Stimulated activated naive CD8-positive, alpha-beta T cell treated with anti-CD3 and anti-CD28 coated beads, Interleukin-15, Interleukin-2, amounts not matched to agents 100 ng/mL and 50 ng/mL, for 24 hours (primary cell): ENCODE measurements at regions not wholly inside any gene's neighbourhood (a gene's known extent, or its start where the extent isn't known, plus 50 kb on each side); places are given as distances from the start of the nearest gene placed in this dataset.
"Not testable (repeated sequence)": the region's sequence is repeated elsewhere in the genome, so short reads cannot be mapped to it uniquely, and the experiment has no call there.

Experiments
- H3K27ac Mint-ChIP-seq: one replicate; pipeline ENCODE4 v1.8.0; 2021; ENCODE audit warnings: mild to moderate bottlenecking, mixed read lengths
- H3K27me3 Mint-ChIP-seq: one replicate; pipeline ENCODE4 v1.8.0; 2021; ENCODE audit warnings: mixed read lengths
- H3K36me3 Mint-ChIP-seq: one replicate; pipeline ENCODE4 v1.8.0; 2021; ENCODE audit warnings: low read depth, mixed read lengths
- H3K4me1 Mint-ChIP-seq: one replicate; pipeline ENCODE4 v1.8.0; 2021; ENCODE audit warnings: low read depth, mixed read lengths
- H3K4me3 Mint-ChIP-seq: one replicate; pipeline ENCODE4 v1.8.0; 2021; ENCODE audit warnings: mild to moderate bottlenecking, mixed read lengths
- H3K9me3 Mint-ChIP-seq: one replicate; pipeline ENCODE4 v1.8.0; 2021; ENCODE audit warnings: mixed read lengths

GRCh38 chr6:23842760-23843159 lies 283.3 kb upstream of the NRSN1 start:
- H3K27ac Mint-ChIP-seq = no peak overlapping the region
- H3K9me3 Mint-ChIP-seq = no peaks in the 10 kb centered on the region
- no peaks in the 10 kb centered on the region for H3K4me1 Mint-ChIP-seq
- H3K36me3 Mint-ChIP-seq = no peaks in the 10 kb centered on the region
- no peak overlapping the region for H3K4me3 Mint-ChIP-seq
- no peaks in the 10 kb centered on the region for H3K27me3 Mint-ChIP-seq

GRCh38 chr6:23851522-23851921 lies 274.5 kb upstream of the NRSN1 start:
- Mint-ChIP-seq H3K4me1 (no peaks in the 10 kb centered on the region), H3K36me3 (no peaks in the 10 kb centered on the region), H3K27ac (no peak overlapping the region), H3K27me3 (no peaks in the 10 kb centered on the region), H3K4me3 (no peak overlapping the region), H3K9me3 (no peaks in the 10 kb centered on the region)

GRCh38 chr6:23853566-23854133 lies 272.4 kb upstream of the NRSN1 start:
- H3K4me3 Mint-ChIP-seq, H3K9me3 Mint-ChIP-seq, H3K27me3 Mint-ChIP-seq, H3K27ac Mint-ChIP-seq, H3K36me3 Mint-ChIP-seq, H3K4me1 Mint-ChIP-seq: not testable (repeated sequence)

- H3K9me3 Mint-ChIP-seq, H3K36me3 Mint-ChIP-seq, H3K4me1 Mint-ChIP-seq, H3K27me3 Mint-ChIP-seq, H3K27ac Mint-ChIP-seq, H3K4me3 Mint-ChIP-seq: not testable (repeated sequence)
These were observed 271.9 kb upstream of the NRSN1 start for GRCh38 chr6:23854154-23854553.

- Mint-ChIP-seq H3K27ac (no peak overlapping the region), H3K4me1 (no peaks in the 10 kb centered on the region), H3K27me3 (no peaks in the 10 kb centered on the region), H3K9me3 (peaks cover 11% of the 10 kb centered on the region), H3K36me3 (no peaks in the 10 kb centered on the region), H3K4me3 (no peak overlapping the region)
These were observed 270.4 kb upstream of the NRSN1 start for GRCh38 chr6:23855497-23856116.

- Mint-ChIP-seq H3K4me1 (no peaks in the 10 kb centered on the region), H3K27ac (no peak overlapping the region), H3K9me3 (no peaks in the 10 kb centered on the region), H3K4me3 (no peak overlapping the region), H3K27me3 (no peaks in the 10 kb centered on the region), H3K36me3 (no peaks in the 10 kb centered on the region)
These were observed 255.5 kb upstream of the NRSN1 start for GRCh38 chr6:23870496-23870895.

GRCh38 chr6:23873161-23873560 lies 252.9 kb upstream of the NRSN1 start:
- H3K27me3 Mint-ChIP-seq = no peaks in the 10 kb centered on the region
- no peaks in the 10 kb centered on the region for H3K36me3 Mint-ChIP-seq
- H3K9me3 Mint-ChIP-seq = no peaks in the 10 kb centered on the region
- H3K4me3 Mint-ChIP-seq = no peak overlapping the region
- no peak overlapping the region for H3K27ac Mint-ChIP-seq
- H3K4me1 Mint-ChIP-seq = no peaks in the 10 kb centered on the region

GRCh38 chr6:23875006-23875405 lies 251.0 kb upstream of the NRSN1 start:
- H3K4me1 Mint-ChIP-seq = no peaks in the 10 kb centered on the region
- H3K27me3 Mint-ChIP-seq = no peaks in the 10 kb centered on the region
- no peaks in the 10 kb centered on the region for H3K9me3 Mint-ChIP-seq
- no peak overlapping the region for H3K27ac Mint-ChIP-seq
- no peaks in the 10 kb centered on the region for H3K36me3 Mint-ChIP-seq
- H3K4me3 Mint-ChIP-seq = no peak overlapping the region

GRCh38 chr6:23879816-23880215 lies 246.2 kb upstream of the NRSN1 start:
- H3K36me3 Mint-ChIP-seq = no peaks in the 10 kb centered on the region
- H3K9me3 Mint-ChIP-seq = no peaks in the 10 kb centered on the region
- H3K27ac Mint-ChIP-seq = no peak overlapping the region
- no peaks in the 10 kb centered on the region for H3K4me1 Mint-ChIP-seq
- H3K4me3 Mint-ChIP-seq = no peak overlapping the region
- no peaks in the 10 kb centered on the region for H3K27me3 Mint-ChIP-seq

- Mint-ChIP-seq H3K27me3 (no peaks in the 10 kb centered on the region), H3K4me3 (no peak overlapping the region), H3K36me3 (no peaks in the 10 kb centered on the region)
These were observed 235.3 kb upstream of the NRSN1 start for GRCh38 chr6:23890543-23891227.

GRCh38 chr6:23905133-23905815 lies 220.7 kb upstream of the NRSN1 start:
- H3K27me3 Mint-ChIP-seq = peaks cover 4% of the 10 kb centered on the region

More at GRCh38 chr6:23890543-23891227, 235.3 kb upstream of the NRSN1 start:
- no peaks in the 10 kb centered on the region for H3K9me3 Mint-ChIP-seq
- H3K27ac Mint-ChIP-seq = no peak overlapping the region
- H3K4me1 Mint-ChIP-seq = no peaks in the 10 kb centered on the region

GRCh38 chr6:23910420-23910819 lies 215.6 kb upstream of the NRSN1 start:
- no peak overlapping the region for H3K4me3 Mint-ChIP-seq
- H3K27me3 Mint-ChIP-seq = peaks cover 4% of the 10 kb centered on the region
- H3K36me3 Mint-ChIP-seq = no peaks in the 10 kb centered on the region
- peaks cover 3% of the 10 kb centered on the region for H3K9me3 Mint-ChIP-seq
- H3K27ac Mint-ChIP-seq = no peak overlapping the region
- no peaks in the 10 kb centered on the region for H3K4me1 Mint-ChIP-seq

More at GRCh38 chr6:23905133-23905815, 220.7 kb upstream of the NRSN1 start:
- Mint-ChIP-seq H3K27ac (no peak overlapping the region), H3K9me3 (peaks cover 13% of the 10 kb centered on the region), H3K36me3 (no peaks in the 10 kb centered on the region), H3K4me1 (no peaks in the 10 kb centered on the region), H3K4me3 (no peak overlapping the region)

GRCh38 chr6:23927935-23928334 lies 198.1 kb upstream of the NRSN1 start:
- no peak overlapping the region for H3K4me3 Mint-ChIP-seq
- no peak overlapping the region for H3K27ac Mint-ChIP-seq
- peaks cover 7% of the 10 kb centered on the region for H3K9me3 Mint-ChIP-seq
- no peaks in the 10 kb centered on the region for H3K36me3 Mint-ChIP-seq
- no peaks in the 10 kb centered on the region for H3K27me3 Mint-ChIP-seq
- H3K4me1 Mint-ChIP-seq = no peaks in the 10 kb centered on the region

GRCh38 chr6:23929201-23929600 lies 196.8 kb upstream of the NRSN1 start:
- Mint-ChIP-seq H3K4me1 (no peaks in the 10 kb centered on the region), H3K27ac (no peak overlapping the region), H3K4me3 (no peak overlapping the region), H3K9me3 (peaks cover 12% of the 10 kb centered on the region), H3K27me3 (no peaks in the 10 kb centered on the region), H3K36me3 (no peaks in the 10 kb centered on the region)

GRCh38 chr6:23940466-23940865 lies 185.5 kb upstream of the NRSN1 start:
- Mint-ChIP-seq H3K27ac (no peak overlapping the region), H3K9me3 (peaks cover 7% of the 10 kb centered on the region), H3K36me3 (no peaks in the 10 kb centered on the region), H3K4me3 (no peak overlapping the region), H3K27me3 (no peaks in the 10 kb centered on the region), H3K4me1 (no peaks in the 10 kb centered on the region)
